ENCODE measurements at regions not wholly inside any gene's neighbourhood (a gene's known extent, or its start where the extent isn't known, plus 50 kb on each side); places are given as distances from the start of the nearest gene placed in this dataset.

DNA sequence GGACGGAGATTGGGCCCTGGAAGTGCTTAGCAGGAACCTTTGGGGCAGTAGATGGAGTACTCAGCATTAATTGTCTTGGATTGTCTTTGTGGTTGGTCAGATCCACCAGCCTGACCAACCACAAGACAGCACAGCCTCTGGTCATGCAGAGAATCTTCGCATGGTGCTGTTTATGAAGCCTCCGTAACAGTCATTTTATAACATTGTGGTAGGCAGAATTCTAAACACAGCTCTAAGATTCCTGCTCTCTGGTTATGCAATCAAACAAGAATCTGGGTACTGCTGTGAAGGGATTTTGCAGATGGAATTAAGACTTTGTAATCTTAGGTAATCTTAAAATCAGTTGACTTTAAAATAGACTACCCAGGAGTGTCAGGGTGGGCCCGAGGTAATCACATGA is 312.2 kb upstream of the GOT2 start:
- Histone ChIP-seq H3K36me3 (ENCODE audit: insufficient read depth, low read length) (no peaks in the 10 kb centered on the region), H3K27me3 (ENCODE audit: insufficient read depth, low read length) (no peaks in the 10 kb centered on the region), H3K9me3 (ENCODE audit: low read depth, low read length) (no peaks in the 10 kb centered on the region), H2AFZ (ENCODE audit: low read length) (no peak overlapping the region), H4K20me1 (ENCODE audit: insufficient read depth, low read length) (no peaks in the 10 kb centered on the region), H3K4me2 (ENCODE audit: insufficient read depth, low read length) (no peak overlapping the region), H3K79me2 (ENCODE audit: insufficient read depth, low read length) (no peaks in the 10 kb centered on the region), H3K4me1 (ENCODE audit: insufficient read depth, low read length) (no peaks in the 10 kb centered on the region), H3K4me3 (ENCODE audit: insufficient read depth, low read length) (no peak overlapping the region), H3K27ac (ENCODE audit: low read depth, low read length) (no peak overlapping the region)
- TF ChIP-seq, protein P1, sequence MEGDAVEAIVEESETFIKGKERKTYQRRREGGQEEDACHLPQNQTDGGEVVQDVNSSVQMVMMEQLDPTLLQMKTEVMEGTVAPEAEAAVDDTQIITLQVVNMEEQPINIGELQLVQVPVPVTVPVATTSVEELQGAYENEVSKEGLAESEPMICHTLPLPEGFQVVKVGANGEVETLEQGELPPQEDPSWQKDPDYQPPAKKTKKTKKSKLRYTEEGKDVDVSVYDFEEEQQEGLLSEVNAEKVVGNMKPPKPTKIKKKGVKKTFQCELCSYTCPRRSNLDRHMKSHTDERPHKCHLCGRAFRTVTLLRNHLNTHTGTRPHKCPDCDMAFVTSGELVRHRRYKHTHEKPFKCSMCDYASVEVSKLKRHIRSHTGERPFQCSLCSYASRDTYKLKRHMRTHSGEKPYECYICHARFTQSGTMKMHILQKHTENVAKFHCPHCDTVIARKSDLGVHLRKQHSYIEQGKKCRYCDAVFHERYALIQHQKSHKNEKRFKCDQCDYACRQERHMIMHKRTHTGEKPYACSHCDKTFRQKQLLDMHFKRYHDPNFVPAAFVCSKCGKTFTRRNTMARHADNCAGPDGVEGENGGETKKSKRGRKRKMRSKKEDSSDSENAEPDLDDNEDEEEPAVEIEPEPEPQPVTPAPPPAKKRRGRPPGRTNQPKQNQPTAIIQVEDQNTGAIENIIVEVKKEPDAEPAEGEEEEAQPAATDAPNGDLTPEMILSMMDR (IDR thresholded peaks at IDR 0.05; ENCODE audit: extremely low read depth, low read depth, low read length) = no peak
- no peak for DNase-seq (ENCODE audit: insufficient read length, low spot score, missing footprints)

DNA sequence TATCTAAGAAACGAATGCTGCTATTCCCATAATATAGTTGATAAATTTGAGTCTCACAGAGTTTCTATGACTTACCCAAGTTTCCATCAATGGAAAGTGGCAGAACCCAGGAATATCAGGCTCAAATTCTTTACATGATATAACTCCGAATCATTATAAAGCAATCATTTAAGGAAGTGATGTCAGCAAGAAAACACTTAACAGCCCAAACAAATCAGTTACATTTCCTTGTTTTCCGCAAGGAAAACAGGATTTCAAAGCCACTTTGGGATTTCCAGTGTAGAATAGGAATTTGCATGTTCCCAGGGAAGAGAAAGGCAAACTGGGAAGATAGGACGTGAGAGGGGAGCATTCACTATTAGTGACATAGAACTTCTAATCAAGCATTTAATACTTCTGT is 311.4 kb upstream of the GOT2 start:
- DNase-seq (ENCODE audit: insufficient read length, low spot score, missing footprints) = no peak
- H2AFZ ChIP-seq (ENCODE audit: low read length) = no peak overlapping the region
- H3K4me2 ChIP-seq (ENCODE audit: insufficient read depth, low read length) = no peak overlapping the region
- H3K9me3 ChIP-seq (ENCODE audit: low read depth, low read length) = no peaks in the 10 kb centered on the region
- TF ChIP-seq, protein P1 (IDR thresholded peaks at IDR 0.05; ENCODE audit: extremely low read depth, low read depth, low read length) = no peak
- H3K36me3 ChIP-seq (ENCODE audit: insufficient read depth, low read length) = no peaks in the 10 kb centered on the region
- no peaks in the 10 kb centered on the region for H4K20me1 ChIP-seq (ENCODE audit: insufficient read depth, low read length)
- H3K4me1 ChIP-seq (ENCODE audit: insufficient read depth, low read length) = no peaks in the 10 kb centered on the region
- H3K27me3 ChIP-seq (ENCODE audit: insufficient read depth, low read length) = no peaks in the 10 kb centered on the region
- no peak overlapping the region for H3K27ac ChIP-seq (ENCODE audit: low read depth, low read length)
- H3K79me2 ChIP-seq (ENCODE audit: insufficient read depth, low read length) = no peaks in the 10 kb centered on the region
- H3K4me3 ChIP-seq (ENCODE audit: insufficient read depth, low read length) = no peak overlapping the region

DNA sequence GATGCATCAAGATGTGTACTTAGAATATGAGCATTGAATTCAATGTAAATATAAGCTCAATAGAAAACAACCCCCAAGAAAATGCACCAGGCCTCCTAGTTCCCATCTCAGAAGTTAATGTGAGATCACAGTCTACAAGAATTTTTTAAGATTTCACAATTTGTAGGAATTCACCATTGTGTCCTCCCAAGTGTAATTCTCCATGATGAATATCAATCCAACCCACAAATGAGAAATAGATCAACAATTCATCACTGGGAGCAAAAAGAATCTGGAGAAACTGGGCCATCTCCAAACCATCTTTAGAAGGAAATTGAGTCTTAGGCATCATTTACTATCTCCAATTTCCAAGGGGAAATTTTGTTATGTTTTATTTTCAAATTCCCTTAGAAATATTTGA is 310.5 kb upstream of the GOT2 start:
- H4K20me1 ChIP-seq (ENCODE audit: insufficient read depth, low read length) = no peaks in the 10 kb centered on the region
- H3K27ac ChIP-seq (ENCODE audit: low read depth, low read length) = no peak overlapping the region
- no peaks in the 10 kb centered on the region for H3K4me1 ChIP-seq (ENCODE audit: insufficient read depth, low read length)
- TF ChIP-seq, protein P1 (IDR thresholded peaks at IDR 0.05; ENCODE audit: extremely low read depth, low read depth, low read length) = no peak
- no peak for DNase-seq (ENCODE audit: insufficient read length, low spot score, missing footprints)
- no peak overlapping the region for H3K4me3 ChIP-seq (ENCODE audit: insufficient read depth, low read length)
- H3K9me3 ChIP-seq (ENCODE audit: low read depth, low read length) = no peaks in the 10 kb centered on the region
- no peak overlapping the region for H3K4me2 ChIP-seq (ENCODE audit: insufficient read depth, low read length)
- H2AFZ ChIP-seq (ENCODE audit: low read length) = no peak overlapping the region
- H3K36me3 ChIP-seq (ENCODE audit: insufficient read depth, low read length) = no peaks in the 10 kb centered on the region
- H3K79me2 ChIP-seq (ENCODE audit: insufficient read depth, low read length) = no peaks in the 10 kb centered on the region
- H3K27me3 ChIP-seq (ENCODE audit: insufficient read depth, low read length) = no peaks in the 10 kb centered on the region

DNA sequence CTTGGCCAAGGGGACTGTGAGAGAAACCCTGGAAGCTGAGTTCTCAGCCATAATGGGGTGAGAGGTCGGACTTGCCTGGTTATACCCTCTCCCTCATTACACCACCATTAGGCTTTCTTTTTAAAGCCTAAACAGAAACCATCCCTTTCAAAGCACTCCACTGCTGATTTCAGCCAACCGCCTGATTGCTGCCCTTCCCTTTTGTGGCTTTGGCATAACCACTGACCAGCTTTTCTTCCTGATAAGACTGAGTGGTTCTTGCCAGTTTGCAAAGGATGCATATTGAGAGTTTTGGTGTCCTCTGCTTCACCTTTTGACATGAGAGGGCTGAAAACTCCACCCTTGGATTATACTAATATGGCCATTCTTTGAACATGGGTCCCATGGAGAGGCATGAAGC is 308.2 kb upstream of the GOT2 start:
- Histone ChIP-seq H3K79me2 (ENCODE audit: insufficient read depth, low read length) (no peaks in the 10 kb centered on the region), H3K9me3 (ENCODE audit: low read depth, low read length) (no peaks in the 10 kb centered on the region), H3K27ac (ENCODE audit: low read depth, low read length) (no peak overlapping the region), H3K4me3 (ENCODE audit: insufficient read depth, low read length) (no peak overlapping the region), H2AFZ (ENCODE audit: low read length) (no peak overlapping the region), H3K27me3 (ENCODE audit: insufficient read depth, low read length) (no peaks in the 10 kb centered on the region), H3K4me1 (ENCODE audit: insufficient read depth, low read length) (no peaks in the 10 kb centered on the region), H3K4me2 (ENCODE audit: insufficient read depth, low read length) (no peak overlapping the region), H4K20me1 (ENCODE audit: insufficient read depth, low read length) (no peaks in the 10 kb centered on the region), H3K36me3 (ENCODE audit: insufficient read depth, low read length) (no peaks in the 10 kb centered on the region)
- DNase-seq (ENCODE audit: insufficient read length, low spot score, missing footprints) = no peak
- TF ChIP-seq, protein P1 (IDR thresholded peaks at IDR 0.05; ENCODE audit: extremely low read depth, low read depth, low read length) = no peak
